ENCODE measurements at regions not wholly inside any gene's neighbourhood (a gene's known extent, or its start where the extent isn't known, plus 50 kb on each side); places are given as distances from the start of the nearest gene placed in this dataset.
"Not testable (repeated sequence)": the region's sequence is repeated elsewhere in the genome, so short reads cannot be mapped to it uniquely, and the experiment has no call there.

DNA sequence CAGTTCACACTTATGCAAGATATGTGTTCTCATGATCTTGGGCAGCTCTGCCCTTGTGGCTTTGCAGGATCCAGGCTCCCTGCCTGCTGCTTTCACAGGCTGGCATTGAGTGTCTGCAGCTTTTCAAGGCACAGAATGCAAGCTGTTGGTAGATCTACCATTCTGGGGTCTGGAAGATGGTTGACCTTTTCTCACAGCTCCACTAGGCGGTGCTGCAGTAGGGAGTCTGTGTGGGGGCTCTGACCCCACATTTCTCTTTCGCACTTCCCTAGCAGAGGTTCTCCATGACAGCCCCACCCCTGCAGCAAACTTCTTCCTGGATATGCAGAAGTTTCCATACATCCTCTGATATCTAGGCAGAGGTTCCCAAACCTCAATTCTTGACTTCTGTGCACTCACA lies 500.5 kb downstream of the BRINP3 start:
- no peak for FAIRE-seq

DNA sequence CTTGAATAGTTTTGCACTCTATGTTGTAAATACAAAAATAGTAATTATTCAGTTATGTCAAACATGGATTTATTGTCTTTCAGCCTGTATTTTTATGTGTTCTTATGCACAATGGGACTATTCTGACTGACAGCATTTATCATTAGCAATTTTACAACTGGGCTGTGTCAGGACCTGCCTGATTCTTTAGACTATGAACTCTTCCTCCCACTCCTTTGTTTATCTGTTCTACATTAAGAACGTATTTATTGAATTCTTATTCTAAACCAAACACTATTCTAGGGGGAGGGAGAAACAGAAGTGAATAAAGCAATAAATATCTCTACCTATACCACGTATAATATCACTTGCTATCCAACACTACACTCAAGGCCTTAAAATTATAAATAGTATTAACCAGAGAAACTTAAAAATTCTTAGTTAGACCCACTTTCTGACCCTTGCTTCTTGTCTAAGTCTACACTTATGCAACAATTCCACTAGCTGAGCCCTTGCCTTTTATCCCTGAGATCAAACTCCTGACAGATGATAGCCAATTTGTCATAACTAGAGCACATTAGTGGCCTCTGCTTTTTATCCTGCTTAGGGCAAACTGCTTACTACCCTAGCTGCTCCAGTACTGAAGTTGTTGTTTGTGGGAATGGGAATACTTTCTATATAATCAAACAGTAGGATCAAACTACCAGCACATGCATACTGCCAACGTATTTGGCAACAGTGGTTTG lies 494.3 kb downstream of the BRINP3 start:
- no peak for FAIRE-seq

- FAIRE-seq = no peak
These were observed 491.1 kb downstream of the BRINP3 start for GRCh38 chr1:189986516-189986915.

GRCh38 chr1:189987509-189987908 lies 490.2 kb downstream of the BRINP3 start:
- FAIRE-seq = no peak

DNA sequence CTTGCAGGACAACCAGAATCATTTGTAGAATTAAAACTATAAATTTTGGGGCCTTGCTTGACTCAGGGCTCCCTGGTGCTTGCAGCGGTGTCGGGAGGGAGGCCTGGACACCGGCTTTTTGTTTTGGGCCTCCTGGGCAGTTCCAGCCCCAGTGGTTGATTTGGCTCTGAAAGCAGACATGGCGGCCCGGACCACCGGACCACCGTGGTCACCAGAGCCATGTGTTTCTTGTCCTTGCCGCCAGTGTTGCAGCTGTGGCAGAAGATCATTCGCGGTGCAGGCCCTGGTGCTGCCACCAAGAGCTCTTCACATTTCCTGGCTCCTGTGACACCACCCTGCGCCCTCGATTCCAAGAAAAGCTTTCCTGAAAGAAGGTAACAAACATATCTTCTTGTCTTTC lies 484.8 kb downstream of the BRINP3 start:
- no peak for FAIRE-seq

DNA sequence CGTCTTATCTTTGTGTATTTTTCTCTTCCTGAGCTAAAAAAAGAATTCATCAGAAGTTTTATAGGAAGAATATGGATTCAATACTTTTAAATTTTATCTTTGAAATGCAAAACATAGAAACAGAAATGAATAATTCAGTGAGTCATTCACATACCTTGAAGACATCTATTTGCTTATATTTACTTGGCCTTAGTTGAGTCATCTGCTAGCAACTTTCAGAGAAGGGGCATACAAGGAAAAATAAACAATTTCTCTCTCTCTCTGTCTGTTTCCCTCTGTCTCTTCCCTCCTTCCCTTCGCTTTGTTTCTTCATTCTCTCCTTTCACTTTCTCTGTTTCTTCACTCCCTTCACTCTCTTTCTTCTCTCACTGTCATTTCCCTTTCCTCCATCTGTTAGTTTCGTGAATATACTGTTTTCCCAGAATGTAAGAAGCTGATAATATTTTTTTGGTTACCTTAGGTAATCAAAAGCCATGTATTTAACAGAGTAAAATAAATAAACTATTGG lies 477.2 kb downstream of the BRINP3 start:
- FAIRE-seq = no peak

GRCh38 chr1:190001187-190001586 lies 476.5 kb downstream of the BRINP3 start:
- FAIRE-seq = no peak

GRCh38 chr1:190003376-190003775 lies 474.3 kb downstream of the BRINP3 start:
- FAIRE-seq = no peak

DNA sequence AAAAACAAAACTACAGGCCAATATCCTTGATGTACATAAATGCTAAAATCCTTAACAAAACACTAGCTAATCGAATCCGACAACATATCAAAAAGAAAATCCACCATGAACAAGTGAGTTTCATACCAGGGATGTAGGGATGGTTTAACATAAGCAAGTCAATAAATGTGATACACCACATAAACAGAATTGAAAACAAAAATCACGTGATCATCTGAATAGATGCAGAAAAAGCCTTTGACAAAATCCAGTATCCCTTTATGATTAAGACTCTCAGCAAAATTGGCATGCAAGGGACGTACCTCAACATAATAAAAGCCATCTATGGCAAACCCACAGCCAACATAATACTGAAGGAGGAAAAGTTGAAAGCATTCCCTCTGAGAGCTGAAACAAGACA lies 466.1 kb downstream of the BRINP3 start:
- FAIRE-seq = no peak

DNA sequence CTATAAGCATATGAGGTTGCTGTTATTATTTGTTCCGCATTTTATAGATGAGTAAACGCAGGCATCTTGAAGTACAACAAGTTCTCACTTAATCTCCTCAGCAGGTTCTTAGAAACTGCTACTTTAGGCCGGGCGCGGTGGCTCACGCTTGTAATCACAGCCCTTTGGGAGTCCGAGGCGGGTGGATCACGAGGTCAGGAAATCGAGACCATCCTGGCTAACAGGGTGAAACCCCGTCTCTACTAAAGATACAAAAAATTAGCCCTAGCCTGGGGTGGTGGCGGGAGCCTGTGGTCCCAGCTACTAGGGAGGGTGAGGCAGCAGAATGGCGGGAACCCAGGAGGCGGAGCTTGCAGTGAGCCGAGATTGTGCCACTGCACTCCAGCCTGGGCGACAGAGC lies 458.5 kb downstream of the BRINP3 start:
- FAIRE-seq = not testable (repeated sequence)

DNA sequence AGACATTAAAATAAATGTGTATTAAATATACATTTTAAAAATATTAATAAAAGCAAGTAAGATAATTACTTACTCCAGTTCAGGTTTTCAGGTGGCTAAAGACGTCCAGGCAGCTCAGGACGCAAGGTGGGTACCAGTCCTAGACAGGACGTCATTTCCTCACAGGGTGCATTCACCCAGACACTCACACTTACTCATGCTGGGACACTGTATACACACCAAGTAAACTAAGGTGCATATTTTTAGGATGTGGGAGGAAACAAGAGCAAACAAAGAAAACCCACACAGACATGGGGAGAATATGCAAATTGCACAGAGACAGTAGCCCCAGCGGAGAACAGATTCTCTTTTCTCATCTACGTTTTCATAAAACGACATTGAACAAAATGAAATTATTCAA lies 457.9 kb downstream of the BRINP3 start:
- FAIRE-seq = no peak

GRCh38 chr1:190022709-190023108 lies 455.0 kb downstream of the BRINP3 start:
- no peak for FAIRE-seq

GRCh38 chr1:190029441-190029840 lies 448.2 kb downstream of the BRINP3 start:
- FAIRE-seq = no peak

DNA sequence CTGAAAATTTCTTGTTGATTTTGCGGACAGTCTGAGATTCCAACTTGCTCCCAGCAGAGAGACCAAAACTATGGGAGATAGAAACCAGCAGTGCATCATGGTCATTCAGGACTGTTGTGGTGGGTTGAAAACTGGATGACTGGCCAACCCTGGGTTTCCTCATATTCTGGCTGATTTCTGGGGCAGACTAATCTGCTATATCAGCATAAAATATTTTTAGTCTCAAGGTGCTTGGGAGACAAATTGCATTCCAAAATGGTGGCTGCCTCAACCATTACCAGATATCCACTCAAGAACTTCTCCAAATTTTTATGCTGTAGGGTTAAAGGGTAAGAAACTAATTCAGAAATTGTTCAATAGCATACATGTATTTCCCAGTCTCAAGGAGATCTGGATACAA lies 434.0 kb downstream of the BRINP3 start:
- FAIRE-seq = no peak

DNA sequence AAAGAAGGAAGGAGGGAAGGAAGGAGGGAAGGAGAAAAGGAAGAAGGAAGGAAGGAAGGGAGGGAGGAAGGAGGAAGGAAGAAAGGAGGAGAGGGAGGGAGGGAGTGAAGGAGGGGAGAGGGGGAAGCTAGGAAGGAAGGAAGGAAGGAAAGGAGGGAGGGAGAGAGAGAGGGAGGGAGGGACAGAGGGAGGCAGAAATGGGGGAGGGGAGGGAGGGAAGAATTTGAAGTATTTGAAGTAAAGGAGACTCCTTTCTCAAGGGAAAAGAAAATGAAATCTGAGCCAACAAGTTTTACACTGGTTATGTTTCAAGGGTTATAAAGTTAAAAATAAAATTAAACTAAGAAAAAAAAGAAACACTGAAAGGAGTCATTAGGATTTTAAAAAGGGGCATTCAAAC lies 431.4 kb downstream of the BRINP3 start:
- FAIRE-seq = no peak
